HL-60 (cell line): ENCODE measurements at regions not wholly inside any gene's neighbourhood (a gene's known extent, or its start where the extent isn't known, plus 50 kb on each side); places are given as distances from the start of the nearest gene placed in this dataset.

Experiments
- CTCF ChIP-seq: IDR thresholded peaks from one replicate; pipeline ENCODE4 v1.5.1; 2011; ENCODE audit warnings: low read length, control low read depth, inconsistent platforms; ENCODE audit not compliant: insufficient read depth
- GABPA ChIP-seq: IDR thresholded peaks from 2 replicates; pipeline ENCODE4 v1.6.1; 2012; ENCODE audit warnings: low read depth
- POLR2AphosphoS5 ChIP-seq: IDR thresholded peaks from 2 replicates; pipeline ENCODE4 v1.6.1; 2012; ENCODE audit warnings: low read depth
- SPI1 ChIP-seq: IDR thresholded peaks from 2 replicates; pipeline ENCODE4 v1.6.1; 2012; ENCODE audit warnings: low read depth, mild to moderate bottlenecking, borderline replicate concordance

- TF ChIP-seq CTCF: no peak
- no peak for TF ChIP-seq GABPA
- no peak for TF ChIP-seq SPI1
- no peak for TF ChIP-seq POLR2AphosphoS5
Measured at GRCh38 chr3:71916747-71917369, 131.9 kb upstream of the PROK2 start.
